ENCODE measurements at regions not wholly inside any gene's neighbourhood (a gene's known extent, or its start where the extent isn't known, plus 50 kb on each side); places are given as distances from the start of the nearest gene placed in this dataset.
A peak's percentile ranks its signal among the peaks of the same experiment; 100 is the strongest.

DNA sequence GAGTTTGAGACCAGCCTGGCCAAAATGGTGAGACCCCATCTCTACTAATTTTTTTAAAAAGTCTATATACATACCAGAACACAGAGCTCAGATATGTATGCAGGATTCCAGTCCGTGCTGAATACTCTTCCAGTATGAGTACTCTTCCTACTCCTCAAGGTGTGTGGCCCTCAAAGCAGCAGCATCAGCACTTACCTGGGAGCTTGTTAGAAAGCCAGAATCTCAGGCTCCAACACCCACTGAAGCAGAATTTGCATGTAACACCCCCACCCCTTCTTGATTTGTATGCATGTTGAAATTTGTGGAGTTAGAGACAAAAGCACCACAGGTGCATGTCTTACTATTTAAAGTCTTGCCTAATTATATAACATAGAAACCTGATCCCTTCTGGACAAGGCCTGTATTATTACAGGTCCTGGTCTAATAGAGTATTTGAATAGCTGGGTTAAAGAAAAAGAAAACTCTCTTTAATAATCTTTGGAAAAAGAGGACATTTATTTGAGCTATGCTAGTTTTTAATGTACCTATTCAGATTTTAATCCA is 50.3 kb upstream of the NFE2L2 start:
- no peak for DNase-seq

- DNase-seq, result no peak
These were observed 50.8 kb upstream of the NFE2L2 start for GRCh38 chr2:177315364-177315763.

GRCh38 chr2:177316756-177317155 is 52.2 kb upstream of the NFE2L2 start:
- no peak for DNase-seq

DNA sequence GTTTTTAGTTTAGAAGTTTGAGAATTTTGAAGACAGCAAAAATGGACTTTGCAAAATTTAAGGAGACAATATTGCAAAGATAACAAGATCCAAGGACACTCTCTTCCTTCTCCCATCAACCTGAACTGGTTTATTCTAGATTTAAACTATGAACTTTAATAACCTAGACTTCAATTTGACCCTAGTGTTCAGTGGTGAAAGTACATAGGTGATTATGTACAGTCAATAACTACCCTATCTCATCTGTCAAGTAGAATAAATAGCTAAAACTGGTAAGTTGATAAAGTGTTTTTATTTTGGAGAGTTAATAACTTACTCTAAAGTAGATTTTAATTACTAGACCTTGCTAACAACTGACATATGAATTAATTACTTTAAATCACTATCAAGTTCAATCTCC is 52.9 kb upstream of the NFE2L2 start:
- DNase-seq, result no peak

GRCh38 chr2:177317857-177318256 is 53.3 kb upstream of the NFE2L2 start:
- DNase-seq, result no peak

DNA sequence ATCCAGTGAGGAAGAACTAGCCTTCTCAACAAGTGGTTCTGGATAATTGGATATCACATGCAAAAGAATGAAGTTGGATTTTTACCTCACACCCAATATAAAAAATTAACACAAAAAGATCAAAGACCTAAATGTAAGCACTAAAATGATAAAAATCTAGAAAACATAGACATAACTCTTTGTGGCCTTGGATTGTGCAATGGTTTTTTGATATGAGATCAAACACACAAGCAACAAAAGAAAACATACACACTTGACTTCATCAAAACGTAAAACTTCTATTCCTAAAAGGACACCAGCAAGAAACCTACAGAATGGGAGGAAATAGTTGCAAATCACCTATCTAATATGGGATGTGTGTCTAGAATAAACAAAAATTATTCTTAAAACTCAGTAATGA is 54.1 kb upstream of the NFE2L2 start:
- no peak for DNase-seq

DNA sequence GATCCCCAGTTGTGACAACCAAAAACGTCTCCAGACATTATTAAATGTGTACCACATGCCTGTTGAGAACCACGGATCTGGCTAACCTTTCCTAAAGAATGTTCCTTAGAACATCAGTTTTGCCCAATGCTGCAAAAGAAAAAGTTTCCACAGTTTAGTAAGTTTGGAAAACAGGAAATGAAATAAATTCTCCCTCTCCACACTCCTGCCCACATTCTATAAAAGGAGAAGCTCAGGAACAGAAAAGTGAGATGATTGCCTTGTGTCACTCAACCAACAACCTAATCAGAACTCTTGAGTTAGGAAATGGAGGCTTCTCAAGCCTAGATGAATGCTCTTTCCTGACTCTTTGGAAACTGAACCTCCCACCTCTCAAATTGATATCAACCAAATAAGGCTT is 56.1 kb upstream of the NFE2L2 start:
- DNase-seq, result no peak

- no peak for DNase-seq
These were observed 58.3 kb upstream of the NFE2L2 start for GRCh38 chr2:177322801-177323261.

- DNase-seq, result no peak
These were observed 60.3 kb upstream of the NFE2L2 start for GRCh38 chr2:177324797-177325196.

GRCh38 chr2:177325554-177325953 is 61.0 kb upstream of the NFE2L2 start:
- DNase-seq, result no peak

GRCh38 chr2:177326005-177326404 is 61.5 kb upstream of the NFE2L2 start:
- no peak for DNase-seq

GRCh38 chr2:177326591-177326990 is 62.1 kb upstream of the NFE2L2 start:
- DNase-seq, result no peak

- DNase-seq, result no peak
These were observed 62.5 kb upstream of the NFE2L2 start for GRCh38 chr2:177327009-177327408.

GRCh38 chr2:177328056-177328455 is 63.5 kb upstream of the NFE2L2 start:
- DNase-seq, result no peak

DNA sequence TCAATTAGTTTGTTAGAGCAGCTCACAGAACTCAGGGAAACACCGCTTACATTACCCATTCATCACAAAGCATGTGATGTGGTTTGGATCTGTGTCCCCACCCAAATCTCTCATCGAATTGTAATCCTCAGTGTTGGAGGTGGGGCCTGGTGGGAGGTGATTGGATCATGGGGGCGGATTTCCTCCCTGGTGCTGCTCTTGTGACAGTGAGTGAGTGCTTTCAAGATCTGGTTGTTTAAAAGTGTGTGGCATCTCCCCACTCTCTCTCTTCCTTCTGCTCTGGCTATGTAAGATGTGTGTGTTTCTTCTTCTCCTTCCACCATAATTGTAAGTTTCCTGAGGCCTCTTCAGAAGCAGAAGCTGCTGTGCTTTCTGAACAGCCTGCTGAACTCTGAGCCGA is 63.5 kb upstream of the AGPS start:
- DNase-seq, result no peak

GRCh38 chr2:177331466-177331997 is 61.0 kb upstream of the AGPS start:
- no peak for DNase-seq

DNA sequence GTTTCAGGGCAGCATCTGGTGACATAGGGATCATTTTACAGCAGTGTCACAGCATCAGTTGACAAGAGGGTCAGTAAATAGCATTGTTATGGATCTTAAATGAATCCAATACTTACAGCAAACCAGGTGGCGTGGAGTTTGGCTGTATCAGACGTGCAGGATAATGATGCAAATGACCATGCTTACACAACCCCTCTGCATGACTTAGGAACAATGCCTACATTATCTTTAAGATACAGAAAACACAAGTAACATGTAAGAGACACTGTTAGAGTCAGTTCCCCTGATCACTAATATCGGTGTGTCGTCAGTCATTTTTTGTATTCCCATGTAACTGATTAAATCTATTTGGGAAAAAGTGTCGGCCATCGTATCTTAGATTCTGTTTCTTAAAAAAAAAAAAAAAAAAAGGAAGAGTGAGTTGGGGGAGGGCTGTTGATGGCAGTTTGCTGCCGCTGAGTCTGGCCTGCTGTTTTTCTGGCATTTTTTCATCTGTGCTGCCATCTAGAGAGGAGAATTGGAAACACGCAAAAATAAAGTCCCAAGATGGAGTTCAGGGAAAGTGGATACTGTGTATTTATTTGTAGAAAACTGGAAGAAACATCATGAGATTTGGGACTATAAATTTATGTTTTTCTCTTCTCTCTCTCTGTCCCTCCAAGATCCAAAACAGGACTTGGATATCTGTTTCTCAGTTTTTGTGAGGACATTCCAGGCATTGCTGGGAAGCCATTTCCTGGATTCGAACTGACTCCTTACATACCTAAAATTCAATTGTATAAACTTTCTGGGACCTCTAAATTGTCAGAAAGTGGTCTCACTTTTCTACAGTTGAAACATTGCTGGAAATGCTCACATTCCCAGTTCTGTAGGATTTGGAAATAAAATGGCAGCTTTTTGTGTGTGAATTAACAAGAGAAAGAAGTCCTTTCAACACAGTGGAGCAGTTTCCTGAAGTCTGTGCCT is 60.3 kb upstream of the AGPS start:
- DNase-seq, result peak; percentile 64

DNA sequence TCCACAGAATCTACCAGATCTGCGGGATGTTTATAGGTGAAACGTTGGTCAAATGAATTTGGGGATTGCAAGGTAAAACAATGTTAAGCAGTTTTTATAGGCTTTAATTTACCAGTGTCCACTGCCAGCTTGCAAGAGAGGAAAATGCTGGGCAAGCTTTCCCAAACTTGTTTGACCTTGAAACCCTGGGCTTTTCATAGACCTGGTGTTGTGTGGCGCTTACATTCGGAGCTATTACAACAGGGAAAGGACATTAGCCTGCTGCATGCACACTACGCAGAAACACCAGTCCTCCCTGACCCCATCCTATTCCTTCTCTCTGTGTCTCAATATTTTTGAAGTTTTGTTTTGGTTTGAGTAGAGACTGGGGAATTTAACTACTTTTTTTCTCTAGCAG is 59.6 kb upstream of the AGPS start:
- no peak for DNase-seq

DNA sequence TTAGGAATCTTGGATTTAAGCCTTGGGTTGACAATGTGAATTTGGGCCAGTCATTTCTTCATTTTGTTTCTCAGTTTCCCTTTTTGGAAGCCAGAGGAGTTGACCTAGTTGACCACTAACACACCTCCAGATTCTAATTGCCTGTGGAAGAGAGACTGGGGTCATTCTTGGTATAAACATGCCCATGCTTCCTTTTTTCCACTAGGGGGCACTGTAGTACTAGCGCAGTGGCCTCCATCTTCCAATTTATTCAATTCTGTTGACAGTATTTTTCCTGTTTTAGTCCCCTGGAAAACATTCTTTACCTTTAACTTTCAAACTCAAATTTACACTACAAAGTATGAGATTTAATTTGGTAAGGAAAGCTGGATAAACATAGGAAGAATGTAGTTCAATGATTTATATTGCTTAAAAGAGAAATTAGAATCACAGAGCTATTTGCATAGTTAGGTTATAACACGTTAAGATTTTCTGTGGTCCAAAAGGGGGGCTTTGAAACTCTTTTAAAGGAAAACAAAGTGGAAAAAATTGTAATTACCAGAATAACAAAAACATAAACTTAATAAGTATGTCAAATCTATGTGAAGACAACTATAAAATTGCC is 57.5 kb upstream of the AGPS start:
- DNase-seq, result peak; percentile 62

GRCh38 chr2:177335917-177336450 is 56.6 kb upstream of the AGPS start:
- DNase-seq, result no peak

- no peak for DNase-seq
These were observed 54.3 kb upstream of the AGPS start for GRCh38 chr2:177338177-177338721.

DNA sequence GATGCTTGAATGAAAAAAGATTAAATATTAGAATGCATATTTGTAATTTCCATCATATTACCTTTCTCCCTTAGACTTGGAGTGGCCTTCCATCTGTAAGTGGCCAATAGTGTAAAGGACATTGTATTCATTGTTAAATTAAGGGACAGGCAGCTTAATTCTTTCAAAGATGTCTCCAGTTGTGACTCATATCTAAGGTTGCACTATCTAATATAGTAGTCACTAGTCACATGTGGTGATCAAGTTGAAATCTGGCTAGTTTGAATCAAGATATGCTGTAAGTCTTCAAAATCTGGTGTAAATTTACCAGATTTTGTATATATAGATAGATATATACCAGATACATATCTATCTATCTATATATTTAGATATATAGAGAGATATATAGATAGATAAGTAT is 52.4 kb upstream of the AGPS start:
- no peak for DNase-seq

DNA sequence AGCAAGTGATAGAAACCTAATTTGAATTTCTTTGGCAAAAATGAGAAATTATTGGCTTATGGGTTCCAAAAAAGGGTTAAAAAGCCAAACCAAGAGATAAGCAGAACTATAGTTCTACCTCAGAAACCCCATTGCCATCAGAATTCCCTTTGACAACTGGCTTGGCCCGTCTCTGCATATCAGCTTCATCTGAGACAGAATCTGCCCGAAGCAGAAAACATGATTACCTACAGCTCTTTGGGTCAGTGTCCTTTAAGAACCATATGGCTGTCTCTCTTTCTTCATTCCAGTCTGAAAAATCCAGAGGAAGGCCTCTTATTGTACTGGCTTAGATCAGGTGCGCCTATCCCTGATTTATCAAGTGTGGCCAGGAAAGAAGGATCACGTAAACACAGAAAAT is 49.8 kb upstream of the AGPS start:
- no peak for DNase-seq

Measured in CD4-positive, alpha-beta T cell treated with Interleukin-4 for 4 hours (primary cell).